IMR-90 (cell line): ENCODE measurements at regions not wholly inside any gene's neighbourhood (a gene's known extent, or its start where the extent isn't known, plus 50 kb on each side); places are given as distances from the start of the nearest gene placed in this dataset.

Experiments
- ATAC-seq: fragments of 200-7000 bp; cut with Tn5 transposase; 2 replicates; pipeline ENCODE4 v1.9.1; 2020; ENCODE audit warnings: low read depth, mild to moderate bottlenecking, moderate library complexity
- BruUV-seq: library from RNA; stranded (reverse); fragments of 400-500 nt; replicated peaks from 2 replicates; lab custom pipeline; 2021; lab: Mats Ljungman, UMichigan
- CTCF ChIA-PET: fragments of 300-600 bp; formaldehyde crosslinking; extraction: SDS; loops from one replicate; lab custom pipeline; 2021; ENCODE audit warnings: antibody characterized with exemption; lab: Yijun Ruan, JAX
- POLR2A ChIA-PET: fragments of 300-600 bp; sonication (Branson Sonifier 250); formaldehyde crosslinking; loops from one replicate; lab custom pipeline; 2022; ENCODE audit warnings: antibody characterized with exemption; ENCODE audit not compliant: unreplicated experiment; lab: Charles Lee
- DNase-seq: peaks from one replicate; pipeline ENCODE4 v3.0.0; 2013
- H2AFZ ChIP-seq: replicated peaks from 2 replicates; pipeline ENCODE3; 2013; ENCODE audit warnings: low read length, mild to moderate bottlenecking; ENCODE audit not compliant: poor library complexity
- H2AK5ac ChIP-seq: 2 replicates; pipeline ENCODE4 v1.6.1; 2013; ENCODE audit warnings: low read depth, low read length, inconsistent platforms
- H2AK9ac ChIP-seq: replicated peaks from 2 replicates; pipeline ENCODE3; 2013; ENCODE audit warnings: mild to moderate bottlenecking, low read depth, low read length, moderate library complexity; ENCODE audit not compliant: poor library complexity
- H2BK120ac ChIP-seq: 2 replicates; pipeline ENCODE4 v1.6.1; 2013; ENCODE audit warnings: low read depth, low read length, inconsistent platforms
- H2BK15ac ChIP-seq: 3 replicates; pipeline ENCODE4 v1.6.1; 2013; ENCODE audit warnings: low read depth, low read length, inconsistent platforms
- H2BK20ac ChIP-seq: 2 replicates; pipeline ENCODE4 v1.6.1; 2013; ENCODE audit warnings: low read depth, mild to moderate bottlenecking, inconsistent platforms, low read length, moderate library complexity
- H2BK5ac ChIP-seq: 2 replicates; pipeline ENCODE4 v1.6.1; 2013; ENCODE audit warnings: mild to moderate bottlenecking, low read depth, low read length, inconsistent platforms; ENCODE audit not compliant: poor library complexity, severe bottlenecking
- H3K14ac ChIP-seq: replicated peaks from 2 replicates; pipeline ENCODE4 v1.6.1; 2013; ENCODE audit warnings: low read depth, low read length, inconsistent platforms
- H3K18ac ChIP-seq: 2 replicates; pipeline ENCODE4 v1.6.1; 2013; ENCODE audit warnings: low read depth, low read length, control low read depth
- H3K23ac ChIP-seq: 2 replicates; pipeline ENCODE4 v1.6.1; 2013; ENCODE audit warnings: low read depth, low read length, inconsistent platforms
- H3K27ac ChIP-seq: 2 replicates; pipeline ENCODE4 v1.5.1; 2013; ENCODE audit warnings: mild to moderate bottlenecking, control low read depth, low read length; ENCODE audit not compliant: insufficient read depth
- H3K27me3 ChIP-seq: 2 replicates; pipeline ENCODE4 v1.6.1; 2013; ENCODE audit warnings: low read length; ENCODE audit not compliant: control insufficient read depth, insufficient read depth
- H3K36me3 ChIP-seq: 2 replicates; pipeline ENCODE4 v1.6.1; 2013; ENCODE audit warnings: low read length, mixed read lengths; ENCODE audit not compliant: control insufficient read depth, insufficient read depth
- H3K4ac ChIP-seq: 2 replicates; pipeline ENCODE4 v1.6.1; 2013; ENCODE audit warnings: low read depth, low read length, inconsistent platforms
- H3K4me1 ChIP-seq: 2 replicates; pipeline ENCODE4 v1.6.1; 2013; ENCODE audit warnings: low read length, mixed read lengths; ENCODE audit not compliant: control insufficient read depth, insufficient read depth
- H3K4me2 ChIP-seq: 2 replicates; pipeline ENCODE4 v1.6.1; 2013; ENCODE audit warnings: low read depth, mild to moderate bottlenecking, control low read depth, low read length, moderate library complexity
- H3K4me3 ChIP-seq: 2 replicates; pipeline ENCODE4 v1.5.1; 2013; ENCODE audit warnings: low read depth, mild to moderate bottlenecking, control low read depth, low read length, moderate library complexity; ENCODE audit not compliant: insufficient read depth
- H3K56ac ChIP-seq: 2 replicates; pipeline ENCODE4 v1.6.1; 2013; ENCODE audit warnings: low read length, inconsistent platforms; ENCODE audit not compliant: insufficient read depth; ENCODE audit errors: extremely low read depth
- H3K79me1 ChIP-seq, 2 experiments: 2 replicates each; pipeline ENCODE4 v1.6.1; 2013; ENCODE audit warnings: low read length in 2 of 2, inconsistent platforms in 1 of 2, low read depth in 1 of 2
- H3K9ac ChIP-seq: 2 replicates; pipeline ENCODE4 v1.6.1; 2013; ENCODE audit warnings: low read depth, low read length, control low read depth
- H3K9me1 ChIP-seq: 2 replicates; pipeline ENCODE4 v1.6.1; 2013; ENCODE audit warnings: low read length, inconsistent platforms; ENCODE audit not compliant: insufficient read depth
- H3K9me3 ChIP-seq: 2 replicates; pipeline ENCODE4 v1.6.1; 2013; ENCODE audit warnings: low read length; ENCODE audit not compliant: control insufficient read depth, insufficient read depth
- H4K20me1 ChIP-seq: 2 replicates; pipeline ENCODE4 v1.6.1; 2013; ENCODE audit warnings: low read length, inconsistent platforms; ENCODE audit not compliant: insufficient read depth
- H4K5ac ChIP-seq: 2 replicates; pipeline ENCODE4 v1.6.1; 2013; ENCODE audit warnings: mild to moderate bottlenecking, low read depth, low read length, control low read depth
- H4K8ac ChIP-seq, 2 experiments: 2 replicates each; pipeline ENCODE4 v1.6.1; 2013; ENCODE audit warnings: low read depth in 2 of 2, low read length in 2 of 2, control low read depth in 1 of 2, inconsistent platforms in 1 of 2
- H4K91ac ChIP-seq: 2 replicates; pipeline ENCODE4 v1.6.1; 2013; ENCODE audit warnings: low read depth, low read length, inconsistent platforms; ENCODE audit not compliant: insufficient read depth
- CEBPB ChIP-seq: IDR thresholded peaks from 2 replicates; pipeline ENCODE4 v1.6.1; 2012; ENCODE audit warnings: low read depth, low read length, improper control_type of control experiment
- RFX5 ChIP-seq: IDR thresholded peaks from 2 replicates; pipeline ENCODE4 v1.8.0; 2012; ENCODE audit warnings: low read depth, mild to moderate bottlenecking, low read length, moderate library complexity
- WGBS, 2 experiments: methylation state at CpG; one replicate each; pipeline versions ENCODE4 v1.1.5 to v1.1.7; 2013; ENCODE audit warnings: missing lambda C conversion rate in 2 of 2; ENCODE audit not compliant: insufficient read length in 1 of 2; ENCODE audit errors: extremely low coverage in 2 of 2; 5-methylcytosine and 5-hydroxymethylcytosine counted together
- dilution Hi-C: fragments of 300-500 bp; cut with HindIII; formaldehyde crosslinking; loops from one replicate; pipeline ENCODE4 v1.14.3; 2018; ENCODE audit warnings: low sequenced_read_pairs; ENCODE audit not compliant: unreplicated experiment
- in situ Hi-C: fragments of 300-500 bp; cut with MboI; formaldehyde crosslinking; loops from 3 replicates; pipeline ENCODE4 v1.14.3; 2019; ENCODE audit warnings: low sequenced_read_pairs, inconsistent platforms, mixed read lengths
- intact Hi-C: fragments of 100-400 bp; cut with micrococcal nuclease; formaldehyde crosslinking; loops from 2 replicates; pipeline ENCODE4 v1.10.0; 2022

- Histone ChIP-seq H3K27me3 (no peaks in the 10 kb centered on the region), H3K9ac (no peak overlapping the region), H3K9me3 (peaks cover 11% of the 10 kb centered on the region), H3K4me1 (no peaks in the 10 kb centered on the region), H4K5ac (no peak overlapping the region), H3K9me1 (no peaks in the 10 kb centered on the region), H3K4me2 (no peak overlapping the region), H3K4me3 (no peak overlapping the region), H4K8ac (no peak overlapping the region), H2AFZ (no peak overlapping the region), H4K20me1 (no peaks in the 10 kb centered on the region), H3K56ac (no peak overlapping the region), H2BK120ac (no peak overlapping the region), H4K91ac (no peak overlapping the region), H2AK9ac (no peak overlapping the region), H2BK5ac (no peak overlapping the region), H3K18ac (no peak overlapping the region), H3K79me1 (no peaks in the 10 kb centered on the region), H3K14ac (no peak overlapping the region), H3K27ac (no peak overlapping the region), H2BK15ac (no peak overlapping the region), H3K36me3 (no peaks in the 10 kb centered on the region), H3K4ac (no peak overlapping the region), H2AK5ac (no peak overlapping the region), H2BK20ac (no peak overlapping the region), H3K23ac (no peak overlapping the region)
- CTCF ChIA-PET: no interaction called here
- intact Hi-C loops: no loop called here
- dilution Hi-C loops: no loop called here
- DNase-seq: no peak
- WGBS, 2 experiments: 72% methylated on average over 4 of the region's 8 CpGs; no CpG with 5 or more reads in 1 of the 2 experiments
- no peak for ATAC-seq
- POLR2A ChIA-PET: no interaction called here
- TF ChIP-seq CEBPB: 0 out of 2 replicates have a peak, but pooled peaks have one; percentile 4
- no peak for TF ChIP-seq RFX5
- no TSS peak for BruUV-seq
- in situ Hi-C loops: no loop called here
Observed at GRCh38 chr18:1438458-1438910, 533.8 kb downstream of the ADCYAP1 start.
